ENCODE measurements at regions not wholly inside any gene's neighbourhood (a gene's known extent, or its start where the extent isn't known, plus 50 kb on each side); places are given as distances from the start of the nearest gene placed in this dataset.

- Mint-ChIP-seq H3K4me1 (peaks cover 5% of the 10 kb centered on the region), H3K4me3 (peak overlapping the region; percentile 43), H3K27me3 (no peaks in the 10 kb centered on the region), H3K27ac (ENCODE audit: low read depth) (peak overlapping the region; percentile 33), H3K9me3 (no peaks in the 10 kb centered on the region), H3K36me3 (ENCODE audit: insufficient read depth) (peaks cover 2% of the 10 kb centered on the region)
- ATAC-seq (replicated peaks; ENCODE audit: extremely low read depth, poor library complexity, severe bottlenecking) = no peak
- DNase-seq (ENCODE audit: low spot score in 2 of 2) = no peak
These were observed 964.6 kb upstream of the B3GALT2 start for GRCh38 chr1:194151056-194151455.

- ATAC-seq (replicated peaks; ENCODE audit: extremely low read depth, poor library complexity, severe bottlenecking) (no peak), DNase-seq (ENCODE audit: low spot score in 2 of 2) (no peak)
- H3K9me3 Mint-ChIP-seq = no peaks in the 10 kb centered on the region
- H3K4me1 Mint-ChIP-seq = peaks cover 5% of the 10 kb centered on the region
- H3K27me3 Mint-ChIP-seq = no peaks in the 10 kb centered on the region
- no peak overlapping the region for H3K27ac Mint-ChIP-seq (ENCODE audit: low read depth)
- peaks cover 2% of the 10 kb centered on the region for H3K36me3 Mint-ChIP-seq (ENCODE audit: insufficient read depth)
- H3K4me3 Mint-ChIP-seq = no peak overlapping the region
These were observed 963.8 kb upstream of the B3GALT2 start for GRCh38 chr1:194150242-194150641.

- no peaks in the 10 kb centered on the region for H3K27me3 Mint-ChIP-seq
- DNase-seq (ENCODE audit: low spot score in 2 of 2) = no peak
- ATAC-seq (replicated peaks; ENCODE audit: extremely low read depth, poor library complexity, severe bottlenecking) = no peak
- H3K4me1 Mint-ChIP-seq = peaks cover 7% of the 10 kb centered on the region
- H3K4me3 Mint-ChIP-seq = no peak overlapping the region
- peaks cover 4% of the 10 kb centered on the region for H3K9me3 Mint-ChIP-seq
- no peaks in the 10 kb centered on the region for H3K36me3 Mint-ChIP-seq (ENCODE audit: insufficient read depth)
- H3K27ac Mint-ChIP-seq (ENCODE audit: low read depth) = no peak overlapping the region
These were observed 946.7 kb upstream of the B3GALT2 start for GRCh38 chr1:194133152-194133551.

- Mint-ChIP-seq H3K9me3 (no peaks in the 10 kb centered on the region), H3K4me3 (no peak overlapping the region), H3K27me3 (no peaks in the 10 kb centered on the region), H3K36me3 (ENCODE audit: insufficient read depth) (no peaks in the 10 kb centered on the region), H3K27ac (ENCODE audit: low read depth) (no peak overlapping the region), H3K4me1 (no peaks in the 10 kb centered on the region)
- DNase-seq (ENCODE audit: low spot score in 2 of 2) = no peak
- ATAC-seq (replicated peaks; ENCODE audit: extremely low read depth, poor library complexity, severe bottlenecking) = no peak
These were observed 931.7 kb upstream of the B3GALT2 start for GRCh38 chr1:194118086-194118485.

DNA sequence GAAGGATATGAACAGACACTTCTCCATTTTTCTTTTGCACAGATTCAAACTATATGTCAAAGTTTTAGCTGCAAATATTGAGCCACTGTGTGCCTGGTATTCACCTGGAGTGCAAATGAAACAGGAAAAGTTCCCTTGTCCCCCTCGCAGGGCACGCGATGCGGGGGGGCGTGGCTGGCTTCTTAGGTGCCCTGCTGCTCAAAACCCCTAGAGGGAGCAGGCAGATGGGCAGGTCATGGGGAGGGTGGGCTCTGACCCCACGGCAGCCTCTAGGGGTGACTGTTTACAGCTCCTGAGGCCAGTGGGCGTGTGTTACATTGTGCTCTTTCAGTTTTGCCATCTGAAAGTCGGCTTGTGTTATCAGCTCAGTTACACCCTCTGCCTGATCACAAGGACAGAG, 931.2 kb upstream of the B3GALT2 start:
- Mint-ChIP-seq H3K27ac (ENCODE audit: low read depth) (no peak overlapping the region), H3K9me3 (no peaks in the 10 kb centered on the region), H3K27me3 (no peaks in the 10 kb centered on the region), H3K4me1 (no peaks in the 10 kb centered on the region), H3K4me3 (no peak overlapping the region), H3K36me3 (ENCODE audit: insufficient read depth) (no peaks in the 10 kb centered on the region)
- DNase-seq (ENCODE audit: low spot score in 2 of 2) (no peak), ATAC-seq (replicated peaks; ENCODE audit: extremely low read depth, poor library complexity, severe bottlenecking) (no peak)

DNA sequence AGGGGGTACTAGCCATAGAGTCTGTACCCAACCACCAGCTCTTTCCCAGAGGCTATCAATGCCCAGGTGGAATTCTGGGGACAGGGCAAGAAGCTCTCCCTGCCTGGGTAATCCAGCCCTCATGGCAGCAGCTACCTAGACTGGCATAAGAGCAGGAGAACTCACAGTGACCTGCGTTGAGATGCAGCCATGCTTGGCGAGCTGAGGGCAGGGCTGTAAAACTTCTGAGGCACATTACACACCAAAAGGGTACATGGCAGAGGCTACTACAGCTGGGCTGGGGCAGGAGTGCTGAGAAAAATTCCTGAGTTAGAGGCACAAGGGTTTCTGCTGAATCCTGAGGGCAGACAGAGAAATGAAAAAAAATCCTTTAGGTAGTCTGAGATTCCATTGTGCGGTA, 927.9 kb upstream of the B3GALT2 start:
- Mint-ChIP-seq H3K36me3 (ENCODE audit: insufficient read depth) (no peaks in the 10 kb centered on the region), H3K4me3 (no peak overlapping the region), H3K27ac (ENCODE audit: low read depth) (no peak overlapping the region), H3K4me1 (no peaks in the 10 kb centered on the region), H3K9me3 (no peaks in the 10 kb centered on the region), H3K27me3 (peaks cover 10% of the 10 kb centered on the region)
- ATAC-seq (replicated peaks; ENCODE audit: extremely low read depth, poor library complexity, severe bottlenecking) = no peak
- DNase-seq (ENCODE audit: low spot score in 2 of 2) = no peak

DNA sequence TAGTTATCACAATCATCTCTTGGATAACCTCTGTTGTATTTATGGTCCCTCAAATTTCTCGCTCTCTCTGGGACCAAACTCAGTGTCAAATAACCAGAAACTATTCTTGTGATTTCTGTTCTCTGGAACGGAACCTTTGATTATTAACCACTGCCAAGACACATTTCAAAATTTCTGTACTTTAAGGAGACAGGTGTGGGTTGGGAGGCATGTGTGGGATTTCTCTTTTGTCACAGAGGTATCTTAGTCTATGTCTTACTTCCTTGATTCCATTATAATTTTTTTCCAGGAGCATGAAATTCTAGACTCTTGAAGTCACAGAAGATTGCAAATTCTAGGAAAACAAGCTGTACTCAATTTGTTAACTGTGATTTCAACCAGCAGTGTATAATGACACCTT, 919.0 kb upstream of the B3GALT2 start:
- no peak overlapping the region for H3K27ac Mint-ChIP-seq (ENCODE audit: low read depth)
- no peaks in the 10 kb centered on the region for H3K27me3 Mint-ChIP-seq
- no peaks in the 10 kb centered on the region for H3K9me3 Mint-ChIP-seq
- H3K4me3 Mint-ChIP-seq = no peak overlapping the region
- H3K4me1 Mint-ChIP-seq = no peaks in the 10 kb centered on the region
- H3K36me3 Mint-ChIP-seq (ENCODE audit: insufficient read depth) = no peaks in the 10 kb centered on the region
- DNase-seq (ENCODE audit: low spot score in 2 of 2) (no peak), ATAC-seq (replicated peaks; ENCODE audit: extremely low read depth, poor library complexity, severe bottlenecking) (no peak)

DNA sequence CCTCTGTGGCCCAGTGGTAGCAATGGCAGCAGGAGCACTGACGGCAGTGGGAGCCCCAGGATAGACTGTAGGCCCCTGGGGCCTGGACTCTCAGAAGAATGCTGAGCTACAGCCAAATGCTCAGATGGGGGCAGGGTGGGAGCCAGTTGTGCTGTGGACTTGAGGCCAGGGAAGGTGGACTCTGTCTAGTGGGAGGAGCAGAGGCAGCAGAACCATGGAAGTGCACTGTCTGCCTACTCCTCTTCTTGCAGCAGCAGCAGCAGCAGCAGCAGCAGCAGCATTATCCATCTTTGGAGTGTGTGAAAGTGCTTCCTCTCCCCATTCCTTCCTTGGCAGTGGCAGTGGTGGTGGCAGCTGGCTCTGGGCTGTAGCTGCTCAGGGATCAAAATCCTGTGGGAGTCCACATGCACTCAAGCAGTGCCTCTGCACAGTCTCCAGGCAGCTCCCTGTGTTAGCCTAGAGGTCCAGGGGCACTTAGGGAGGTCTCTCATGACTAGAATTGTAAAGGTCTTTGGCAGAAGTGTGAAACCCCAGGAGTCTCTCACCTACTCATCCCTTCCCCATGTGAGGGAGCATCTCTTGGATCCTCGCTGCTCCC, 917.9 kb upstream of the B3GALT2 start:
- Mint-ChIP-seq H3K27ac (ENCODE audit: low read depth) (no peak overlapping the region), H3K4me3 (no peak overlapping the region), H3K9me3 (no peaks in the 10 kb centered on the region), H3K27me3 (no peaks in the 10 kb centered on the region), H3K36me3 (ENCODE audit: insufficient read depth) (no peaks in the 10 kb centered on the region), H3K4me1 (no peaks in the 10 kb centered on the region)
- DNase-seq (ENCODE audit: low spot score in 2 of 2) = no peak
- ATAC-seq (replicated peaks; ENCODE audit: extremely low read depth, poor library complexity, severe bottlenecking) = no peak

GRCh38 chr1:194103516-194104246, 917.3 kb upstream of the B3GALT2 start:
- H3K27ac Mint-ChIP-seq (ENCODE audit: low read depth) = no peak overlapping the region
- H3K27me3 Mint-ChIP-seq = no peaks in the 10 kb centered on the region
- no peak overlapping the region for H3K4me3 Mint-ChIP-seq
- no peaks in the 10 kb centered on the region for H3K9me3 Mint-ChIP-seq
- H3K36me3 Mint-ChIP-seq (ENCODE audit: insufficient read depth) = no peaks in the 10 kb centered on the region
- DNase-seq (ENCODE audit: low spot score in 2 of 2) (no peak), ATAC-seq (replicated peaks; ENCODE audit: extremely low read depth, poor library complexity, severe bottlenecking) (no peak)
- no peaks in the 10 kb centered on the region for H3K4me1 Mint-ChIP-seq

- H3K27ac Mint-ChIP-seq (ENCODE audit: low read depth) = no peak overlapping the region
- ATAC-seq (replicated peaks; ENCODE audit: extremely low read depth, poor library complexity, severe bottlenecking) = no peak
- no peaks in the 10 kb centered on the region for H3K4me1 Mint-ChIP-seq
- no peaks in the 10 kb centered on the region for H3K27me3 Mint-ChIP-seq
- no peaks in the 10 kb centered on the region for H3K36me3 Mint-ChIP-seq (ENCODE audit: insufficient read depth)
- no peak overlapping the region for H3K4me3 Mint-ChIP-seq
- H3K9me3 Mint-ChIP-seq = no peaks in the 10 kb centered on the region
- no peak for DNase-seq (ENCODE audit: low spot score in 2 of 2)
These were observed 916.7 kb upstream of the B3GALT2 start for GRCh38 chr1:194103101-194103500.

GRCh38 chr1:194102607-194103006, 916.2 kb upstream of the B3GALT2 start:
- no peaks in the 10 kb centered on the region for H3K36me3 Mint-ChIP-seq (ENCODE audit: insufficient read depth)
- DNase-seq (ENCODE audit: low spot score in 2 of 2) (no peak), ATAC-seq (replicated peaks; ENCODE audit: extremely low read depth, poor library complexity, severe bottlenecking) (no peak)
- no peaks in the 10 kb centered on the region for H3K9me3 Mint-ChIP-seq
- no peaks in the 10 kb centered on the region for H3K4me1 Mint-ChIP-seq
- no peak overlapping the region for H3K4me3 Mint-ChIP-seq
- H3K27ac Mint-ChIP-seq (ENCODE audit: low read depth) = no peak overlapping the region
- H3K27me3 Mint-ChIP-seq = no peaks in the 10 kb centered on the region

DNA sequence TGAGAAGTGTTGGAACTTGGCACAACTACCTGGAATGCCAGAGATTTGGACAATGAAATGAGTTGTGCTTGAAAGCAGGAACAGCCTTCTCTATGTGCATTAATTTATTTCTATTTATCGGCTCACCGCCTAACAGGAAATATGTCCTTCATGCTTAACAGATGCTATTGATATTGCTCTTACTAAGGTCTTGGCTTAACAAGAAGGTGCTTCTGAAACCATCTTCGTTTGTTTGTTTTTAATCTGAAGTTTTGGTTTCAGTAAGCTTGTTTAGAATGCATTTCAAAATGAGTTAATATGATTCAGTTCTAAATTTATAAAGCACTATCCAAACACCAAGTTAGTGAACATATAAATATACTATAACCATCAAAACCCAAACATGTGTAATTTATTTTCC, 898.3 kb upstream of the B3GALT2 start:
- no peak overlapping the region for H3K27ac Mint-ChIP-seq (ENCODE audit: low read depth)
- no peak for DNase-seq (ENCODE audit: low spot score in 2 of 2)
- no peaks in the 10 kb centered on the region for H3K36me3 Mint-ChIP-seq (ENCODE audit: insufficient read depth)
- H3K4me1 Mint-ChIP-seq = no peaks in the 10 kb centered on the region
- no peaks in the 10 kb centered on the region for H3K9me3 Mint-ChIP-seq
- H3K4me3 Mint-ChIP-seq = no peak overlapping the region
- no peaks in the 10 kb centered on the region for H3K27me3 Mint-ChIP-seq
- no peak for ATAC-seq (replicated peaks; ENCODE audit: extremely low read depth, poor library complexity, severe bottlenecking)

DNA sequence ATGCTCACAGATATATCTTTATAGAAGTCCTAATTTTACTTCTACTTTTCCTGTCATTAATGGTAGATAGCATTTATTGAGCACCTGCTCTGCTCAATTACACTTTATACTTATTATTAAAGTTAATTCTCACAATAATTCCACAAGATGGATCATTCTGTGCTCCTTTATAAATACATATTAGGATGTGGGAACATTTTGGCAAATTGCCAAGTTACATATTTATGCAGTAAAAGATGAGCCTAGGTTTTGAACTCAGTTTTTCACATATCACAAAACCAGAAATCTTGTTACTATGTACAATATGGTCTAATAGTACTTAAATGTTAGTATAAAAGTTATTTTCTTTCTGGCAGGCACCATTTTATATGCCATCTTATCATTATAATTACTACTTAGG, 895.0 kb upstream of the B3GALT2 start:
- Mint-ChIP-seq H3K4me3 (no peak overlapping the region), H3K9me3 (no peaks in the 10 kb centered on the region), H3K27ac (ENCODE audit: low read depth) (no peak overlapping the region), H3K27me3 (no peaks in the 10 kb centered on the region), H3K36me3 (ENCODE audit: insufficient read depth) (no peaks in the 10 kb centered on the region), H3K4me1 (no peaks in the 10 kb centered on the region)
- ATAC-seq (replicated peaks; ENCODE audit: extremely low read depth, poor library complexity, severe bottlenecking) (no peak), DNase-seq (ENCODE audit: low spot score in 2 of 2) (no peak)
